SK-N-MC (cell line): ENCODE measurements at regions not wholly inside any gene's neighbourhood (a gene's known extent, or its start where the extent isn't known, plus 50 kb on each side); places are given as distances from the start of the nearest gene placed in this dataset.

Experiments used
- DNase-seq: peaks from one replicate; pipeline ENCODE4 v3.0.0-alpha.2; 2011; ENCODE audit warnings: low read depth, low spot score
- H3K27ac ChIP-seq: fragments of 200-600 bp; sonication (generic); 2 replicates; pipeline ENCODE4 v1.5.1; 2016; ENCODE audit warnings: mixed run types
- H3K36me3 ChIP-seq: fragments of 200-600 bp; sonication (generic); 2 replicates; pipeline ENCODE4 v1.6.1; 2017; ENCODE audit warnings: antibody characterized with exemption, low read length, mixed read lengths; ENCODE audit not compliant: insufficient read depth
- H3K4me3 ChIP-seq: fragments of 200-600 bp; sonication (generic); 2 replicates; pipeline ENCODE4 v1.5.1; 2016
- H3K9ac ChIP-seq: fragments of 200-600 bp; sonication (generic); 2 replicates; pipeline ENCODE4 v1.8.0; 2017; ENCODE audit warnings: mixed run types, mixed read lengths; ENCODE audit not compliant: insufficient read length
- H3K9me3 ChIP-seq: fragments of 200-600 bp; sonication (generic); 2 replicates; pipeline ENCODE4 v1.6.1; 2017; ENCODE audit warnings: low read depth, mild to moderate bottlenecking, antibody characterized with exemption, low read length, moderate library complexity, mixed read lengths
- EZH2 ChIP-seq: fragments of 200-600 bp; sonication (generic); IDR thresholded peaks from one replicate; pipeline ENCODE4 v1.6.1; 2017; ENCODE audit warnings: antibody characterized with exemption
- FOXP2 ChIP-seq: optimal IDR thresholded peaks from 2 replicates; pipeline ENCODE3; 2011; ENCODE audit warnings: mild to moderate bottlenecking, moderate library complexity; ENCODE audit not compliant: insufficient read depth; ENCODE audit errors: extremely low read length, control extremely low read depth
- POLR2AphosphoS5 ChIP-seq: IDR thresholded peaks from 2 replicates; pipeline ENCODE4 v1.6.1; 2012; ENCODE audit warnings: mild to moderate bottlenecking, low read depth, low read length, borderline replicate concordance

GRCh38 chr2:16122556-16122955, 182.2 kb downstream of the MYCN start:
- no peak for DNase-seq
- no peak overlapping the region for H3K9ac ChIP-seq
- no peaks in the 10 kb centered on the region for H3K9me3 ChIP-seq
- H3K27ac ChIP-seq, result no peak overlapping the region
- H3K36me3 ChIP-seq, result no peaks in the 10 kb centered on the region
- no peak overlapping the region for H3K4me3 ChIP-seq
- TF ChIP-seq FOXP2 (no peak), POLR2AphosphoS5 (no peak), EZH2 (no peak)

GRCh38 chr2:16121986-16122390, 181.6 kb downstream of the MYCN start:
- Histone ChIP-seq H3K9ac (no peak overlapping the region), H3K36me3 (no peaks in the 10 kb centered on the region), H3K27ac (no peak overlapping the region), H3K4me3 (no peak overlapping the region), H3K9me3 (no peaks in the 10 kb centered on the region)
- no peak for DNase-seq
- no peak for TF ChIP-seq POLR2AphosphoS5
- TF ChIP-seq EZH2, result no peak
- TF ChIP-seq FOXP2, result no peak

- no peaks in the 10 kb centered on the region for H3K36me3 ChIP-seq
- H3K27ac ChIP-seq, result no peak overlapping the region
- no peak for TF ChIP-seq FOXP2
- no peak for TF ChIP-seq EZH2
- no peak for TF ChIP-seq POLR2AphosphoS5
- DNase-seq, result no peak
- H3K9me3 ChIP-seq, result no peaks in the 10 kb centered on the region
- no peak overlapping the region for H3K9ac ChIP-seq
- H3K4me3 ChIP-seq, result no peak overlapping the region
These were observed 181.1 kb downstream of the MYCN start for GRCh38 chr2:16121231-16121985.

- DNase-seq, result no peak
- Histone ChIP-seq H3K36me3 (no peaks in the 10 kb centered on the region), H3K9me3 (no peaks in the 10 kb centered on the region), H3K9ac (no peak overlapping the region), H3K4me3 (no peak overlapping the region), H3K27ac (no peak overlapping the region)
- no peak for TF ChIP-seq POLR2AphosphoS5
- no peak for TF ChIP-seq FOXP2
- TF ChIP-seq EZH2, result no peak
These were observed 180.3 kb downstream of the MYCN start for GRCh38 chr2:16120591-16121180.

GRCh38 chr2:16119741-16120140, 179.4 kb downstream of the MYCN start:
- no peak for DNase-seq
- TF ChIP-seq EZH2 (no peak), POLR2AphosphoS5 (no peak), FOXP2 (no peak)
- no peak overlapping the region for H3K9ac ChIP-seq
- H3K9me3 ChIP-seq, result no peaks in the 10 kb centered on the region
- no peak overlapping the region for H3K4me3 ChIP-seq
- no peaks in the 10 kb centered on the region for H3K36me3 ChIP-seq
- H3K27ac ChIP-seq, result no peak overlapping the region

- no peak overlapping the region for H3K27ac ChIP-seq
These were observed 178.6 kb downstream of the MYCN start for GRCh38 chr2:16118611-16119590.

GRCh38 chr2:16117791-16118610, 177.7 kb downstream of the MYCN start:
- no peak overlapping the region for H3K27ac ChIP-seq
- TF ChIP-seq EZH2 (no peak), FOXP2 (no peak), POLR2AphosphoS5 (no peak)
- no peaks in the 10 kb centered on the region for H3K36me3 ChIP-seq
- no peak for DNase-seq
- no peaks in the 10 kb centered on the region for H3K9me3 ChIP-seq
- H3K4me3 ChIP-seq, result no peak overlapping the region
- no peak overlapping the region for H3K9ac ChIP-seq

More at GRCh38 chr2:16118611-16119590, 178.6 kb downstream of the MYCN start:
- Histone ChIP-seq H3K4me3 (no peak overlapping the region), H3K9ac (no peak overlapping the region), H3K9me3 (no peaks in the 10 kb centered on the region), H3K36me3 (no peaks in the 10 kb centered on the region)
- TF ChIP-seq FOXP2 (no peak), EZH2 (no peak), POLR2AphosphoS5 (no peak)
- no peak for DNase-seq
